ENCODE measurements at regions not wholly inside any gene's neighbourhood (a gene's known extent, or its start where the extent isn't known, plus 50 kb on each side); places are given as distances from the start of the nearest gene placed in this dataset.

GRCh38 chr2:67462738-67463496 lies 65.8 kb downstream of the ETAA1 start:
- no peak for DNase-seq (ENCODE audit: low spot score)

GRCh38 chr2:67463810-67464209 lies 66.7 kb downstream of the ETAA1 start:
- no peak for DNase-seq (ENCODE audit: low spot score)

DNA sequence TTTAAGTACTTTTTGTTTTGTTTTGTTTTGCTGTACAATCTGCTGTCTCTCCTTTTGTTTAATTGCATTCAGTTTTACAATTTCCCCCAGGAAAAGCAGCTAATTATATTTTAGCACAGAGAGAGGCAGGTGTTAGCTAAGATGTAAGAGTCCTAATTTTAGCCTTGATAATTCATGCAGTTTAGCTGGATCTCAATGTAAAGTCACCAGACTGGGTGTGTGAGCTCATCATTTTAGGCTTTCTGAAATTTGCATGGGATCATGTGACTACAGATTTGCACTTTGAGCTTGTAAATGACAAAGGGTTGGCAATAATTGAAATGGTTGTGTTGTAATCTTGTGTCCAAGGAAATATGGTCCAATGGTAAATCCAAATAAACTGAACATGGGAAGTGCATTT lies 68.5 kb downstream of the ETAA1 start:
- DNase-seq (ENCODE audit: low spot score), result no peak

DNA sequence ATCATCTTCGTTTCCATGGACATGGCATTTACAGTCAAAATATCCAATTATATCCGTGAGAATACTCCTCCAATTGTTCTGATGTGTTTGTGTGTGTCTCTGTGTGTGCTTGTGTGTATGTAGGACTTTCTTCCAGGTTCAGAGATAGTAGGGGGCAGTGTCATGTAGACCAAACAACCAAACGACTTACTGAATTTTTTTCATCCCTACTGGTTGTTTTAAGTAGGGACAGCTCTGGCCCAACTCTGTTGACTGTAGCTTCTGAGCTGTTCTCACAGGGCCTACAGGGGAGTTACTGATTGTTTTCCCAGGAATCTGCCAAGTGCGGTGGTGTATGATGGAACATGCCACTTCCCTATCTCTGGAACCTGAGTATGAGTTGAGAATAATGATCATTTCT lies 69.6 kb downstream of the ETAA1 start:
- DNase-seq (ENCODE audit: low spot score), result peak; percentile 17

GRCh38 chr2:67471681-67472080 lies 74.5 kb downstream of the ETAA1 start:
- no peak for DNase-seq (ENCODE audit: low spot score)

GRCh38 chr2:67476809-67477790 lies 80.0 kb downstream of the ETAA1 start:
- peak; percentile 14 for DNase-seq (ENCODE audit: low spot score)

DNA sequence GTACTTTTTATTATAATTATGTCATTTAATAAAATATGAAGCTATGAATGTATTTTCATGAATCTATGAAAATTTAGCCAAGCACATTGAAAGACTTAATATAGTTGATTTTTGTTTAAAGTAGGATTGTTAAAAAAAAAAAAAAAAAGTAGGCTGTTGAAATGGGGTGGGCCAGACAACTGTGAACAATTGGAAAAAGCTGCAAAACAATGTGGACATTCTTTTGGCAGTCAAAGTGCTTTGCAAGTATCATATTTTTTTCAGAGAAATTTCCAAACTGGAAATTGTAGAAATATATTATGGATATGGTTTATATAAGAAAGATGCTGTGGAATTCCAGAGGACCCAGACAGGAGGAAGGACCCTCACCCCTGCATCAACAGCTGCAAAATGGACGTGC lies 82.1 kb downstream of the ETAA1 start:
- DNase-seq (ENCODE audit: low spot score), result no peak

GRCh38 chr2:67485431-67485830 lies 88.3 kb downstream of the ETAA1 start:
- DNase-seq (ENCODE audit: low spot score), result no peak

- DNase-seq (ENCODE audit: low spot score), result no peak
These were observed 89.1 kb downstream of the ETAA1 start for GRCh38 chr2:67486041-67486796.

DNA sequence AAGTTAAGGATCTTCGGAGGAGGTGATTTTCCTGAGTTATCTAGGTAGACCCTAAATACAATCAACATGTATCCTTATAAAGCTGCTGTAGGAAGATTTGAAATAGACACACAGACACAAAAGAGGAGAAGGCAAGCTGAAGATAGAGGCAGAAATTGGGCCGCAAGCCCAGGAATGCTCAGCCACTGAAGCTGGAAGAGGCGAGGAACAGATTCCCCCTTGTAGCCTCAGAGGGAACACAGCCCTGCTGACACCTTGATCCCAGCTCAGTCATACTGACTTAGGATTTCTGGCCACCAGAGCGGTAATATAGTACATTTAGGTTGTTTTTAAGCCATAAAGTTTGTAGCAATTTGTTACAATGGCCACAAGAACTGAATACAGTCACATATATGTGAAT lies 90.9 kb downstream of the ETAA1 start:
- no peak for DNase-seq (ENCODE audit: low spot score)

- DNase-seq (ENCODE audit: low spot score), result no peak
These were observed 92.3 kb downstream of the ETAA1 start for GRCh38 chr2:67489396-67489795.

DNA sequence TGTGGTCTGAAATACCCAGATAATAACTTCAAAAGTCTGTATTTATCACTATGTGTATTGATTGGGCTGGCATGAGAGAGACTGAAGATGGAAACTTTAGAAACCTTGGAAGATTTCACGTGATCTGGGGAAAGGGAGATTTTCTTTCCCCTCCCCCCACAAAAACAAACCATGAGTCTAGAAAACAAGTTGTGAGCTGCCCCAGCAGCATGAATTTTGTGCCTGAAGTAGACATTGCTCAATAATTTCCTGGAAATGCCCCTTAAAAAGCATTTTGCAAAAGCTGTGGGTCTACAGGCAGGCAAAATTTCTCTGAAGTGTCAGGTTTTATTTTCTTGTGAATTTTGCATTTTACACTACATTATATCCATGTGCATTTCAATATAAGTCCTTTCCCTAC lies 101.8 kb downstream of the ETAA1 start:
- no peak for DNase-seq (ENCODE audit: low spot score)

DNA sequence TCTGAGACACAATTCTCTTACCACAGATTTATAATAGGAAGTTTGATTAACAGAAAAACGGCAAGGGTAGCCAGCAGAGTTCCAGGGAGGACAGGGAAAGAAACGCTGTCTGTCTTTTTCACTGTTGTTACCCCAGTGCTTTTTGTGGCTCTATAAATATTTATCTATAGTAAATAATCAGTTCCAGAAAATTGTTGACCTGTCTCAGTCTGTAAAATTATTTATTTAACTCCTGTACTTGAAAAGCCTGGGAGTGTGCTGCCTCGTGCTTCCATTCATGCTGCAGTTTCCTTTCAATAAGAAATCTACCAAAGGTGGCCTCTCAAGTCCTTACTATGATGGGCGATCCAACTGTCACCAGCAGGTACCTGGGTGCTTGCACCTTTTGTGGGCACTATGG lies 102.9 kb downstream of the ETAA1 start:
- DNase-seq (ENCODE audit: low spot score), result no peak

- no peak for DNase-seq (ENCODE audit: low spot score)
These were observed 103.4 kb downstream of the ETAA1 start for GRCh38 chr2:67500541-67500940.

DNA sequence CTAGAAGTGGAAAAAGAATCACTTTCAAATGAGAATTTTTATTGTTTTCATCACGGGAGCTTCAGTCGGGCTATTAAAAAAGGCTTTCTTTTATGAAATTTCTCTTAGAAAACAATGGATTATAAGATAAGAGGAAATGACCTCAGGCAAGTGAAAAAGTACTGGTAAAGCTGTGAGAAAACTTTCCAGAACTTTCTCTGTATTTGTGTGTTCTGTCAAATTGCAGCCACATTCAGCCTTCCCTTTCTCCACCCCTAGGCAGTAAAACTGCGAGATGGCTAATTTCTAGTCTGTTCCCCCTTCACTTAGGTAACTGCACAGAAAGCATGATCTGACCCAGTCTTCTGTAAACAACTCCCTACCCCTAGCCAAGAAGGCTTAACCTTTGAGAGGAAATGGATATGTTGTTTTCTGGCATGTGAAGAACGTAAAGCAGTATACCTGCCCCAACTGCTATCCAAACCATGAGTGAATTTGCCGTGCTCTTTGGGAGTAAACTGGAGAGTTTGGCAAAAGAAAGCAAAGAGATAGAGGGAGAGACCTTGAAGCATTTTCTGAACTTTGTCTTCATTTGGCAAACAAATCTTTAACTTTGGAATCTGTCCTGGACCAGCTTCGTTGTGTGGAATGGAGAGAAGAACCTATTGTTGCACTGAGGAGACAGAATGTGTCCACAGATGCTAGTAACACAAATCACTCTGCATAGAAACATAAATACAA lies 105.4 kb downstream of the ETAA1 start:
- DNase-seq (ENCODE audit: low spot score), result no peak

DNA sequence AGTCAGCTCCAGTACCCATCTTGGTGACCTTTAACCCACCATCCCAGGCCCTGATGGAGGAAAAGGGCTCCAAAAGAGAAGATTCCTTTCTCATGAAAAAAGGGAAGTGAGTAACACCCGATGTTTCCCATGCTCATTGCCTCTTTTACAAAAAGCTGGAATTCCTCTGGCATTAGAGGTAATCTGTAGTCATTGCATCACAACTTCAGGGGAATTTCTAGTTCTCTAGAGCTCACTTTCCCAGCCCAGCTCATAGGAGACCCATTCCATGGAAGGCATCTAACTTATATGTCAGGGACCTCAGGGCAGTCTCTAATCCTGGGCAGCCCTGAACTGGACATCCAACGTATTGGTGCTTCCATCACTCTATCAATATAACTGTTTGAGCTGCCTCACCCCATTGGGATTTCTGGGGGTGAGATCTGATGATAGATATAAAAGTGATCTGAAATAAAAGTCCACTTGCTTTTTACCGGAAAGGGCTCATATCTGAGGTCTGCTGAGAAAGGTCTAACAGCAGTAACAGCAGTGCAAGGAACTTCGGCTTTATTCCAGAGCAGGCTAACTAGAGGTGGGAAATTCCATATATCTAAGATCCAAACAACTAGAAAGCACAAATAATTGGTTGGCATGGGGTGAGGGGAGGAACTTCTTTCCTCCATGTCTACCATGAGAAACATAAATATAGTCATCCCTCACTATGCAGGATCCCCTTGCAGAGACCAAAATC lies 106.1 kb downstream of the ETAA1 start:
- DNase-seq (ENCODE audit: low spot score), result no peak

GRCh38 chr2:67510745-67511144 lies 113.6 kb downstream of the ETAA1 start:
- DNase-seq (ENCODE audit: low spot score), result no peak

DNA sequence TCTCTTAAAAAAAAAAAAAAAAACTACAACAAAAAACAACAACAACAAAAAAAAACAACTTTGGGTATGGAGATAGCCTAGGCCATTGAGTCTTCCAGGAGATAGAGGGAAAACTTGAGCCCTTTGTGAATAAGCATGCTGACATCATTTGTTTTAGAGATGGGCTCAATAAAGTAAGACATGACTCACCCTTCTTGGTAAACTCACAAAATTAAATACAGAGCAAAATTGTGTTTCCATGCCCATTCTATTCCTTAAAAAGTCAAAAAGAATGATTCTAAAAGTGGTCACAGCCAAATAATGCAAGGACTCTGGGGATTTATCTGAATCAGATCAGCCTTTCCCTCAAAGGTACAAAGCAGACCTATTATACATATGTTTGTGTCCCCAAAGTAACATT lies 117.4 kb downstream of the ETAA1 start:
- no peak for DNase-seq (ENCODE audit: low spot score)

- DNase-seq (ENCODE audit: low spot score), result no peak
These were observed 117.9 kb downstream of the ETAA1 start for GRCh38 chr2:67515056-67515455.

DNA sequence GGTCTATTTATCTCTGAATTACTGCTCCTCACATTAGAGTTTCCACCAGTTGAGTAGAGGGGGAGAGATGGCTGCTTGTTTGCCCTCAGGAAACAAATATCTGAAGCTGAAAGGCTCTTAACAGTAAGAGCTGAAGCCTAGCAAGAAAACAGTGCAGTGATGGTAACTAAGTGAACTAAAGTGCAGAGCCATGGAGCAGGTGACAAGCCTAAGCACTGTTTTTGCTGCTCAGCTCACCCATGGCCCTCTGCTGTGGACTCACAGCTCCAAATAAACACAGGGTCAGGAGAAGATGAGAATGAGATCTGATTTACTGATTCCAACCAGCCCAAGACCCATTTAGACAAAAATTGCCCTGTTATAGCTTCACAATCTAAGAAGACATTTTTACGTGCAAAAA lies 118.4 kb downstream of the ETAA1 start:
- no peak for DNase-seq (ENCODE audit: low spot score)

- no peak for DNase-seq (ENCODE audit: low spot score)
These were observed 119.2 kb downstream of the ETAA1 start for GRCh38 chr2:67516362-67516761.

All from Ammon's horn (tissue), 1 donor.